ENCODE measurements at regions not wholly inside any gene's neighbourhood (a gene's known extent, or its start where the extent isn't known, plus 50 kb on each side); places are given as distances from the start of the nearest gene placed in this dataset.

DNA sequence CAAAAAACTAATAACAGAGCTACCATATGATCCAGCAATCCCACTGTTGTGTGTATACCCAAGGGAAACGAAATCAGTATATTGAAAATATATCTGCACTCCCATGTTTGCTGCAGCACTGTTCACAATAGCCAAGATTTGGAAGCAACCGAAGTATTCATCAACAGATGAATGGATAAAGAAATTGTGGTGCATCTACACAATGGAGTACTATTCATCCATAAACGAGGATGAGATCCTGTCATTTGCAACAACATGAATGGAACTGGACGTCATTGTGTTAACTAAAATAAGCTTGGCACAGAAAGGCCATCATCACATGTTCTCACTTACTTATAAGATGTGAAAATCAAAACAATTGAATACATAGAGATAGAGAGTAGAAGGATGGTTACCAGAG lies 402.1 kb downstream of the KCTD8 start:
- TF ChIP-seq, protein P1, sequence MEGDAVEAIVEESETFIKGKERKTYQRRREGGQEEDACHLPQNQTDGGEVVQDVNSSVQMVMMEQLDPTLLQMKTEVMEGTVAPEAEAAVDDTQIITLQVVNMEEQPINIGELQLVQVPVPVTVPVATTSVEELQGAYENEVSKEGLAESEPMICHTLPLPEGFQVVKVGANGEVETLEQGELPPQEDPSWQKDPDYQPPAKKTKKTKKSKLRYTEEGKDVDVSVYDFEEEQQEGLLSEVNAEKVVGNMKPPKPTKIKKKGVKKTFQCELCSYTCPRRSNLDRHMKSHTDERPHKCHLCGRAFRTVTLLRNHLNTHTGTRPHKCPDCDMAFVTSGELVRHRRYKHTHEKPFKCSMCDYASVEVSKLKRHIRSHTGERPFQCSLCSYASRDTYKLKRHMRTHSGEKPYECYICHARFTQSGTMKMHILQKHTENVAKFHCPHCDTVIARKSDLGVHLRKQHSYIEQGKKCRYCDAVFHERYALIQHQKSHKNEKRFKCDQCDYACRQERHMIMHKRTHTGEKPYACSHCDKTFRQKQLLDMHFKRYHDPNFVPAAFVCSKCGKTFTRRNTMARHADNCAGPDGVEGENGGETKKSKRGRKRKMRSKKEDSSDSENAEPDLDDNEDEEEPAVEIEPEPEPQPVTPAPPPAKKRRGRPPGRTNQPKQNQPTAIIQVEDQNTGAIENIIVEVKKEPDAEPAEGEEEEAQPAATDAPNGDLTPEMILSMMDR (IDR thresholded peaks at IDR 0.05) = no peak
- no peak for TF ChIP-seq POLR2A (IDR thresholded peaks at IDR 0.05)

All from uterus (tissue), 2 donors.